Spleen (tissue), 11 donors: ENCODE measurements at regions not wholly inside any gene's neighbourhood (a gene's known extent, or its start where the extent isn't known, plus 50 kb on each side); places are given as distances from the start of the nearest gene placed in this dataset.

ENCODE experiments used
- DNase-seq: peaks from one replicate; pipeline ENCODE4 v3.0.0-alpha.2; 2020
- H3K27ac ChIP-seq, 8 donors: fragments of 200-600 bp; sonication (generic) in 7 of 8; 1 replicate in 4 of 8; 2 replicates in 4 of 8; pipeline versions ENCODE4 v1.5.0 to v1.8.0; 2016 to 2021; ENCODE audit warnings: inconsistent platforms in 4 of 8, mild to moderate bottlenecking in 4 of 8, moderate library complexity in 1 of 8
- H3K27me3 ChIP-seq, 7 donors: fragments of 200-600 bp; sonication (generic) in 6 of 7; replicated peaks in 1 of 7; 1 replicate in 4 of 7; 2 replicates in 3 of 7; pipeline versions ENCODE4 v1.5.0 to v1.8.0; 2016 to 2021; ENCODE audit warnings: inconsistent platforms in 3 of 7, mild to moderate bottlenecking in 1 of 7
- H3K36me3 ChIP-seq, 6 donors: fragments of 200-600 bp; sonication (generic) in 5 of 6; 1 replicate in 4 of 6; 2 replicates in 2 of 6; pipeline versions ENCODE4 v1.5.0 to v1.8.0; 2016 to 2021; ENCODE audit warnings: inconsistent platforms in 2 of 6
- H3K4me1 ChIP-seq, 6 donors: fragments of 200-600 bp; sonication (generic) in 5 of 6; 1 replicate in 3 of 6; 2 replicates in 3 of 6; pipeline versions ENCODE4 v1.5.0 to v1.8.0; 2016 to 2021; ENCODE audit warnings: inconsistent platforms in 3 of 6
- H3K4me3 ChIP-seq, 8 donors: fragments of 200-600 bp; sonication (generic) in 7 of 8; 1 replicate in 4 of 8; 2 replicates in 4 of 8; pipeline versions ENCODE4 v1.5.0 to v1.8.0; 2016 to 2021; ENCODE audit warnings: inconsistent platforms in 4 of 8, mild to moderate bottlenecking in 4 of 8, moderate library complexity in 2 of 8
- H3K9me3 ChIP-seq, 8 donors: fragments of 200-600 bp; sonication (generic) in 7 of 8; 1 replicate in 4 of 8; 2 replicates in 4 of 8; pipeline versions ENCODE4 v1.5.0 to v1.8.0; 2016 to 2021; ENCODE audit warnings: inconsistent platforms in 4 of 8
- CTCF ChIP-seq, 11 experiments: fragments of 200-600 bp in 7 of 11; fragments of 450-650 bp in 4 of 11; sonication (generic) in 4 of 11; IDR thresholded peaks in 8 of 11; conservative IDR thresholded peaks in 3 of 11; 1 replicate in 7 of 11; 2 replicates in 4 of 11; pipeline versions ENCODE4 v1.4.0 to v1.8.0; 2016 to 2021; ENCODE audit warnings: antibody characterized with exemption in 11 of 11, inconsistent platforms in 4 of 11, mild to moderate bottlenecking in 1 of 11
- POLR2A ChIP-seq, 3 donors: fragments of 450-650 bp; IDR thresholded peaks; one replicate each; pipeline ENCODE4 v1.5.1; 2017; ENCODE audit warnings: antibody characterized with exemption in 3 of 3, mild to moderate bottlenecking in 1 of 3
- POLR2AphosphoS5 ChIP-seq, 3 donors: sonication (generic); formaldehyde crosslinking; IDR thresholded peaks; one replicate each; pipeline ENCODE4 v1.5.1; 2017; ENCODE audit warnings: antibody characterized with exemption in 3 of 3
- WGBS, 5 donors: extraction: QIAGEN DNeasy Blood & Tissue Kit in 3 of 5; methylation state at CpG; one replicate each; pipeline versions ENCODE4 v1.1.5 to v1.1.7; 2013 to 2018; 5-methylcytosine and 5-hydroxymethylcytosine counted together
- intact Hi-C: fragments of 100-400 bp; cut with DNase I; formaldehyde crosslinking; loops from one replicate; pipeline ENCODE4 v1.15.0; 2023; ENCODE audit warnings: low total_unique reads
- donor health status: healthy with polysubstance abuse.
- donor health status: DM: no; HTN: no; CAD: no; lungs with moderate emphysema.
- donor health status: DM: no; HTN: no; CAD: no.
- donor health status: Bipolar disorder and iron deficiency.
- donor health status: healthy.
- donor health status: DM: no; HTN: no; CAD: no.
- donor health status: DM: yes; HTN: yes; CAD: no.

- no peak overlapping the region for H3K27ac ChIP-seq
- no peaks in the 10 kb centered on the region for H3K9me3 ChIP-seq
- no peak overlapping the region for H3K4me3 ChIP-seq
- no peaks in the 10 kb centered on the region for H3K4me1 ChIP-seq
- intact Hi-C loops, result no loop called here
- 79 to 93% (median 87%) methylated on average over 3 of the region's 3 CpGs for WGBS, 5 donors
- TF ChIP-seq POLR2AphosphoS5 (IDR thresholded peaks at IDR 0.05), result no peak
- TF ChIP-seq CTCF (IDR thresholded peaks at IDR 0.05 in 8 of 11, conservative IDR thresholded peaks at IDR 0.05 in 3 of 11), result no peak
- TF ChIP-seq POLR2A (IDR thresholded peaks at IDR 0.05), result no peak
- H3K27me3 ChIP-seq, result no peaks in the 10 kb centered on the region
- H3K36me3 ChIP-seq, result no peaks in the 10 kb centered on the region
- DNase-seq, result no peak
Observed at GRCh38 chr2:39995005-39995737, 216.1 kb upstream of the THUMPD2 start.

DNA sequence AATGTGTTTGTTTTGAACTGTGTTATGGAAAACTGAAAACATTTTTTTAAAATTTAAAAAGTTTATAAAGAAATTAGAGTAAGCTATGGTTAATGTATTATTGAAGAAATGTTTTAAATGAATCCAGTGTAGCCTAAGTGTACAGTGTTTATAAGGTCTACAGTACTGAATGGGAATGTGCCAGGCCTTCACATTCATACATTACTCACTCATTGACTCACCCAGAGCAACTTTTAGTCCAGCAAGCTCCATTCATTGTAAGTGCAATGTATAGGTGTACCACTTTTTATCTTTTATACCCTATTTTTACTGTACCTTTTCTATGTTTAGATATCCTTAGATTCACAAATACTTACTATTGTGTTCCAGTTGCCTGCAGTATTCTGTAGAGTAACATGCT, 215.1 kb upstream of the THUMPD2 start:
- TF ChIP-seq POLR2A (IDR thresholded peaks at IDR 0.05) (no peak), POLR2AphosphoS5 (IDR thresholded peaks at IDR 0.05) (no peak), CTCF (IDR thresholded peaks at IDR 0.05 in 8 of 11, conservative IDR thresholded peaks at IDR 0.05 in 3 of 11) (no peak)
- no peaks in the 10 kb centered on the region for H3K36me3 ChIP-seq
- intact Hi-C loops, result no loop called here
- no peaks in the 10 kb centered on the region for H3K9me3 ChIP-seq
- no peaks in the 10 kb centered on the region for H3K4me1 ChIP-seq
- H3K27me3 ChIP-seq, result no peaks in the 10 kb centered on the region
- DNase-seq, result no peak
- no peak overlapping the region for H3K4me3 ChIP-seq
- H3K27ac ChIP-seq, result no peak overlapping the region

- Histone ChIP-seq H3K4me3 (no peak overlapping the region), H3K36me3 (no peaks in the 10 kb centered on the region), H3K27me3 (no peaks in the 10 kb centered on the region), H3K9me3 (no peaks in the 10 kb centered on the region), H3K27ac (no peak overlapping the region), H3K4me1 (no peaks in the 10 kb centered on the region)
- intact Hi-C loops, result no loop called here
- WGBS, 5 donors, result 40 to 66% (median 50%) methylated on average over 2 of the region's 2 CpGs
- no peak for TF ChIP-seq POLR2A (IDR thresholded peaks at IDR 0.05)
- TF ChIP-seq CTCF (IDR thresholded peaks at IDR 0.05 in 8 of 11, conservative IDR thresholded peaks at IDR 0.05 in 3 of 11), result no peak
- DNase-seq, result no peak
Observed at GRCh38 chr2:39991298-39991697, 212.2 kb upstream of the THUMPD2 start.

- Histone ChIP-seq H3K9me3 (no peaks in the 10 kb centered on the region), H3K4me1 (no peaks in the 10 kb centered on the region), H3K4me3 (no peak overlapping the region), H3K36me3 (no peaks in the 10 kb centered on the region), H3K27ac (no peak overlapping the region), H3K27me3 (no peaks in the 10 kb centered on the region)
- intact Hi-C loops, result no loop called here
- DNase-seq, result no peak
- TF ChIP-seq CTCF (IDR thresholded peaks at IDR 0.05 in 8 of 11, conservative IDR thresholded peaks at IDR 0.05 in 3 of 11), result no peak
- TF ChIP-seq POLR2AphosphoS5 (IDR thresholded peaks at IDR 0.05), result no peak
- TF ChIP-seq POLR2A (IDR thresholded peaks at IDR 0.05), result no peak
- 73 to 92% (median 78%) methylated on average over 2 of the region's 2 CpGs for WGBS, 5 donors
Observed at GRCh38 chr2:39990335-39990900, 211.4 kb upstream of the THUMPD2 start.
